ENCODE measurements at regions not wholly inside any gene's neighbourhood (a gene's known extent, or its start where the extent isn't known, plus 50 kb on each side); places are given as distances from the start of the nearest gene placed in this dataset.

- H3K27me3 ChIP-seq, result no peaks in the 10 kb centered on the region
- peaks cover 0 to 2% of the 10 kb centered on the region in 2 experiments for H3K4me1 ChIP-seq (ENCODE audit: control insufficient read depth in 1 of 2, insufficient read depth in 1 of 2, low read depth in 1 of 2, low read length in 1 of 2)
- TF ChIP-seq CTCF (IDR thresholded peaks at IDR 0.05), result no peak
- H3K9me3 ChIP-seq, result no peaks in the 10 kb centered on the region
- no peak overlapping the region for H3K27ac ChIP-seq
- H3K36me3 ChIP-seq, result no peaks in the 10 kb centered on the region
- no peak overlapping the region for H3K4me3 ChIP-seq (ENCODE audit: low read depth in 1 of 2, low read length in 1 of 2)
Measured at GRCh38 chr7:157483971-157484410, 147.2 kb downstream of the DNAJB6 start.

GRCh38 chr7:157484411-157485081 is 147.7 kb downstream of the DNAJB6 start:
- Histone ChIP-seq H3K9me3 (no peaks in the 10 kb centered on the region), H3K27ac (no peak overlapping the region), H3K27me3 (no peaks in the 10 kb centered on the region), H3K4me3 (ENCODE audit: low read depth in 1 of 2, low read length in 1 of 2) (no peak overlapping the region), H3K4me1 (ENCODE audit: control insufficient read depth in 1 of 2, insufficient read depth in 1 of 2, low read depth in 1 of 2, low read length in 1 of 2) (peaks cover 2 to 7% of the 10 kb centered on the region in 2 experiments), H3K36me3 (no peaks in the 10 kb centered on the region)
- no peak for TF ChIP-seq CTCF (IDR thresholded peaks at IDR 0.05)

GRCh38 chr7:157485361-157485831 is 148.6 kb downstream of the DNAJB6 start:
- no peaks in the 10 kb centered on the region for H3K9me3 ChIP-seq

GRCh38 chr7:157486007-157486755 is 149.4 kb downstream of the DNAJB6 start:
- no peaks in the 10 kb centered on the region for H3K27me3 ChIP-seq
- no peak overlapping the region for H3K27ac ChIP-seq
- no peaks in the 10 kb centered on the region for H3K9me3 ChIP-seq
- no peaks in the 10 kb centered on the region for H3K36me3 ChIP-seq
- peaks cover 18 to 23% of the 10 kb centered on the region in 2 experiments for H3K4me1 ChIP-seq (ENCODE audit: control insufficient read depth in 1 of 2, insufficient read depth in 1 of 2, low read depth in 1 of 2, low read length in 1 of 2)
- no peak for TF ChIP-seq CTCF (IDR thresholded peaks at IDR 0.05)
- no peak overlapping the region for H3K4me3 ChIP-seq (ENCODE audit: low read depth in 1 of 2, low read length in 1 of 2)

More at GRCh38 chr7:157485361-157485831, 148.6 kb downstream of the DNAJB6 start:
- peaks cover 11 to 16% of the 10 kb centered on the region in 2 experiments for H3K4me1 ChIP-seq (ENCODE audit: control insufficient read depth in 1 of 2, insufficient read depth in 1 of 2, low read depth in 1 of 2, low read length in 1 of 2)
- no peaks in the 10 kb centered on the region for H3K27me3 ChIP-seq
- H3K36me3 ChIP-seq, result no peaks in the 10 kb centered on the region
- TF ChIP-seq CTCF (IDR thresholded peaks at IDR 0.05), result no peak
- no peak overlapping the region for H3K27ac ChIP-seq
- H3K4me3 ChIP-seq (ENCODE audit: low read depth in 1 of 2, low read length in 1 of 2), result no peak overlapping the region

- TF ChIP-seq CTCF (IDR thresholded peaks at IDR 0.05), result no peak
- no peaks in the 10 kb centered on the region for H3K9me3 ChIP-seq
- peaks cover 26 to 34% of the 10 kb centered on the region in 2 experiments for H3K4me1 ChIP-seq (ENCODE audit: control insufficient read depth in 1 of 2, insufficient read depth in 1 of 2, low read depth in 1 of 2, low read length in 1 of 2)
- H3K4me3 ChIP-seq (ENCODE audit: low read depth in 1 of 2, low read length in 1 of 2), result no peak overlapping the region
- no peak overlapping the region for H3K27ac ChIP-seq
- no peaks in the 10 kb centered on the region for H3K27me3 ChIP-seq
- no peaks in the 10 kb centered on the region for H3K36me3 ChIP-seq
Measured at GRCh38 chr7:157487046-157487770, 150.4 kb downstream of the DNAJB6 start.
